Activated CD4-positive, alpha-beta T cell treated with anti-CD3 and anti-CD28 coated beads, Interleukin-2, amount 10 ng/mL, durations not matched to agents 24 days and 14 days (primary cell): ENCODE measurements at regions not wholly inside any gene's neighbourhood (a gene's known extent, or its start where the extent isn't known, plus 50 kb on each side); places are given as distances from the start of the nearest gene placed in this dataset.
"Not testable (repeated sequence)": the region's sequence is repeated elsewhere in the genome, so short reads cannot be mapped to it uniquely, and the experiment has no call there.

Experiments used
- DNase-seq: peaks from one replicate; pipeline ENCODE4 v3.0.0; 2022
- H3K27ac Mint-ChIP-seq: one replicate; pipeline ENCODE4 v1.8.0; 2022; ENCODE audit warnings: mild to moderate bottlenecking, mixed read lengths
- H3K27me3 Mint-ChIP-seq: one replicate; pipeline ENCODE4 v1.8.0; 2022; ENCODE audit warnings: mixed read lengths
- H3K36me3 Mint-ChIP-seq: one replicate; pipeline ENCODE4 v1.8.0; 2022; ENCODE audit warnings: low read depth, mild to moderate bottlenecking, mixed read lengths
- H3K4me1 Mint-ChIP-seq: one replicate; pipeline ENCODE4 v1.8.0; 2021; ENCODE audit warnings: mixed read lengths
- H3K4me3 Mint-ChIP-seq: one replicate; pipeline ENCODE4 v1.8.0; 2022; ENCODE audit warnings: mild to moderate bottlenecking, moderate library complexity, mixed read lengths
- H3K9me3 Mint-ChIP-seq: one replicate; pipeline ENCODE4 v1.8.0; 2021; ENCODE audit warnings: mixed read lengths
- intact Hi-C: fragments of 100-400 bp; cut with micrococcal nuclease; formaldehyde crosslinking; loops from one replicate; pipeline ENCODE4 v1.15.1; 2023

DNA sequence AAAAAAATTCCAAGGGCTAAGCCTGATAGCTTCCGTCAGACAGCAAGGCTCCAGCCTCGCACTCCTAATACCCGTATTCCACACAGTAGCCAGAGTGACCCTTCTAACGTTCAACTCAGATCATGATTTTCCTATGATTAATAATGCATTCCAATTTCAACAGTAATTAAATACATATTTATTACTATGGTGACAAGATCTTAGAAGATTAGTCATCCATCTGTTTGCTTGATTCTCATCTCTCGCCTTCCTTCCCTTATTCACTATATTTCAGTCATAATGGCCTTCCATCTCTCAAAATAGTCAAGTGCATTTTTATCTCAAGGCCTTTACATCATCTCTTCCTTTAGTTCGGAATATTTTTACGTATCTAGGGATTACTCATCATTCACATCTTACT, 621.2 kb upstream of the SPRY2 start:
- no peaks in the 10 kb centered on the region for H3K9me3 Mint-ChIP-seq
- no peak for DNase-seq
- intact Hi-C loops, result no loop called here
- no peak overlapping the region for H3K4me3 Mint-ChIP-seq
- no peaks in the 10 kb centered on the region for H3K4me1 Mint-ChIP-seq
- H3K36me3 Mint-ChIP-seq, result no peaks in the 10 kb centered on the region
- H3K27me3 Mint-ChIP-seq, result no peaks in the 10 kb centered on the region
- no peak overlapping the region for H3K27ac Mint-ChIP-seq

GRCh38 chr13:80957019-80957655, 616.2 kb upstream of the SPRY2 start:
- Mint-ChIP-seq H3K4me1 (no peaks in the 10 kb centered on the region), H3K4me3 (no peak overlapping the region), H3K9me3 (peaks cover 3% of the 10 kb centered on the region), H3K27me3 (no peaks in the 10 kb centered on the region), H3K36me3 (no peaks in the 10 kb centered on the region), H3K27ac (no peak overlapping the region)
- intact Hi-C loops, result no loop called here
- no peak for DNase-seq

GRCh38 chr13:80955501-80955900, 614.6 kb upstream of the SPRY2 start:
- no peak for DNase-seq
- Mint-ChIP-seq H3K4me3 (no peak overlapping the region), H3K36me3 (no peaks in the 10 kb centered on the region), H3K27ac (no peak overlapping the region), H3K4me1 (no peaks in the 10 kb centered on the region), H3K9me3 (peaks cover 3% of the 10 kb centered on the region), H3K27me3 (no peaks in the 10 kb centered on the region)
- intact Hi-C loops, result no loop called here

DNA sequence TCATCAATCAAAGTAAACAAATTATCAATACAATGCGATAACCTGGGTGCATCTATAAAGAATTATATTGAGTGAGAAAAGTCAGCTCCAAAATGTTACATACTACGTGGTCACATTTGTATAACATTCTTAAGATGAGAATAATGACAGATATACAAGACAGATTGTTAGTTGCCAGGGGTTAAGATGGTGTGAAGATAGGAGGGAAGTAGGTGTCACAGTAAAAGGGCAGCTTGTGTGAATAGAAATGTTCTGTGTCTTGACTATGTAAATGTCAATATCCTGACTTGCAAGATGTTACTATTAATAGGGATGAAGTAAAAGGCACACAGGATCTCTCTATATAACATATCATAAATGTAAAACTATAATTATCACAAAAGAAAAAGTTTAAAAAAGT, 611.2 kb upstream of the SPRY2 start:
- Mint-ChIP-seq H3K36me3 (no peaks in the 10 kb centered on the region), H3K27ac (no peak overlapping the region), H3K9me3 (peaks cover 3% of the 10 kb centered on the region), H3K27me3 (no peaks in the 10 kb centered on the region), H3K4me3 (no peak overlapping the region), H3K4me1 (no peaks in the 10 kb centered on the region)
- DNase-seq, result no peak
- intact Hi-C loops, result no loop called here

- H3K9me3 Mint-ChIP-seq, result no peaks in the 10 kb centered on the region
- DNase-seq, result no peak
- no peaks in the 10 kb centered on the region for H3K27me3 Mint-ChIP-seq
- H3K36me3 Mint-ChIP-seq, result no peaks in the 10 kb centered on the region
- H3K4me1 Mint-ChIP-seq, result no peaks in the 10 kb centered on the region
- H3K4me3 Mint-ChIP-seq, result no peak overlapping the region
- intact Hi-C loops, result no loop called here
- H3K27ac Mint-ChIP-seq, result no peak overlapping the region
Observed at GRCh38 chr13:80946008-80946802, 605.3 kb upstream of the SPRY2 start.

DNA sequence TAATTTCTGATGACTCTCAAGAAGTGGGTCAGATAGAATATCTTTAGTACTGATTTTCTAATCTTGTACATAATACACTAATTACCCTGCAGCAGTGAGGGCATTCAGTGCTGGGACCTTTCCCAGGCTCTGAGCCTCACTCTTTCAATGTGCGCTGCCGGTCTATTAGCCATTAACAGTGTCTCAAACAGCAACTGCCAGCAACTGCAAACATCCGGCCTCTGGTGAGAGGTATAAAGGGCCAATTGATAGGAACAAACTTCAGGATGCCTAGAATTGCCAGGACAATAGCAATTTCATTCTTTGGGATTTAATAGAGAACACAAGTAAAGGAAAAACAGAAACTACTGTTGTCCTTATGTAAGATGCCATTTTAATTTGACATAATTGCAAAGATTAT, 604.4 kb upstream of the SPRY2 start:
- DNase-seq, result no peak
- no peaks in the 10 kb centered on the region for H3K4me1 Mint-ChIP-seq
- no peaks in the 10 kb centered on the region for H3K9me3 Mint-ChIP-seq
- no peaks in the 10 kb centered on the region for H3K36me3 Mint-ChIP-seq
- H3K27me3 Mint-ChIP-seq, result no peaks in the 10 kb centered on the region
- H3K4me3 Mint-ChIP-seq, result no peak overlapping the region
- no peak overlapping the region for H3K27ac Mint-ChIP-seq
- intact Hi-C loops, result no loop called here

GRCh38 chr13:80939581-80939980, 598.7 kb upstream of the SPRY2 start:
- Mint-ChIP-seq H3K9me3 (no peaks in the 10 kb centered on the region), H3K27me3 (no peaks in the 10 kb centered on the region), H3K36me3 (no peaks in the 10 kb centered on the region), H3K27ac (no peak overlapping the region), H3K4me3 (no peak overlapping the region), H3K4me1 (no peaks in the 10 kb centered on the region)
- intact Hi-C loops, result no loop called here
- no peak for DNase-seq

GRCh38 chr13:80931766-80932165, 590.8 kb upstream of the SPRY2 start:
- no peaks in the 10 kb centered on the region for H3K4me1 Mint-ChIP-seq
- no peak for DNase-seq
- H3K27ac Mint-ChIP-seq, result no peak overlapping the region
- intact Hi-C loops, result no loop called here
- H3K4me3 Mint-ChIP-seq, result no peak overlapping the region
- no peaks in the 10 kb centered on the region for H3K36me3 Mint-ChIP-seq
- H3K27me3 Mint-ChIP-seq, result no peaks in the 10 kb centered on the region
- no peaks in the 10 kb centered on the region for H3K9me3 Mint-ChIP-seq

DNA sequence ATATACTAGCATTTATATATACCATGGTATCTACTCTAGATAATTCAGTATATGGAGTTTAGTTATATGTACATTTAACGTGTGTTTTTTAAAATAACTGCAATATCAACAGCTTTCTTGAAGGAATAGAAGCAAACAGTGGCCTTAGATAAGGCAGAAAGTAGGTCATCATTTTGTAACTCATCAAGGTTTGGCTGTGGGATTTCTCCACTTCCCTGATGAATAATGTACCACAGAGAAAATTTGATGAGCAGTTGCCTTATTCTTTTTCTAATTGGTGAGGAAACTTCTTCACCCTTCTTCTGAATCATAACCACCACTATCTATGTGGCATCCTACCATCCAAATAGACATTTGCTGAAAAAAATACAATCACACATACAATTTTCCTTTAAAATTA, 590.2 kb upstream of the SPRY2 start:
- no peak overlapping the region for H3K4me3 Mint-ChIP-seq
- H3K27ac Mint-ChIP-seq, result no peak overlapping the region
- no peaks in the 10 kb centered on the region for H3K27me3 Mint-ChIP-seq
- intact Hi-C loops, result no loop called here
- no peaks in the 10 kb centered on the region for H3K4me1 Mint-ChIP-seq
- no peaks in the 10 kb centered on the region for H3K36me3 Mint-ChIP-seq
- no peak for DNase-seq
- H3K9me3 Mint-ChIP-seq, result no peaks in the 10 kb centered on the region

- Mint-ChIP-seq H3K9me3 (no peaks in the 10 kb centered on the region), H3K27ac (no peak overlapping the region)
- intact Hi-C loops, result no loop called here
Observed at GRCh38 chr13:80928241-80928640, 587.3 kb upstream of the SPRY2 start.

DNA sequence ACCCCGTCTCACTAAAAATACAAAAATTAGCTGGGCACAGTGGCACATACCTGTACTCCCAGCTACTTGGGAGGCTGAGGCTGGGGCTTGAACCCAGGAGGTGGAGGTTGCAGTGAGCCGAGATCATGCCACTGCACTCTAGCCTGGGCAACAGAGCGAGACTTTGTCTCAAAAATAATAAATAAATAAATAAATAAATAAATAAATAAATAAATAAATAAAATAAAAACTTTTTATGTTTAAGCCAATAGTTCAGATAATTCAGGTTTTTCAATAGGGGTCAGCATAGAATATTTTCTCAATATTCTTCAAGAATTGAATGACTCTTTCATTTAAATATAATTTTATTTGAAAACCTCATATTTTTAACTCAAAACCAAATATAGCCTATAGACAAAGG, 585.1 kb upstream of the SPRY2 start:
- intact Hi-C loops, H3K27ac Mint-ChIP-seq, H3K9me3 Mint-ChIP-seq, DNase-seq, H3K4me3 Mint-ChIP-seq, H3K27me3 Mint-ChIP-seq, H3K4me1 Mint-ChIP-seq, H3K36me3 Mint-ChIP-seq: not testable (repeated sequence)

More at GRCh38 chr13:80928241-80928640, 587.3 kb upstream of the SPRY2 start:
- Mint-ChIP-seq H3K4me1 (no peaks in the 10 kb centered on the region), H3K4me3 (no peak overlapping the region), H3K36me3 (no peaks in the 10 kb centered on the region), H3K27me3 (no peaks in the 10 kb centered on the region)
- no peak for DNase-seq

DNA sequence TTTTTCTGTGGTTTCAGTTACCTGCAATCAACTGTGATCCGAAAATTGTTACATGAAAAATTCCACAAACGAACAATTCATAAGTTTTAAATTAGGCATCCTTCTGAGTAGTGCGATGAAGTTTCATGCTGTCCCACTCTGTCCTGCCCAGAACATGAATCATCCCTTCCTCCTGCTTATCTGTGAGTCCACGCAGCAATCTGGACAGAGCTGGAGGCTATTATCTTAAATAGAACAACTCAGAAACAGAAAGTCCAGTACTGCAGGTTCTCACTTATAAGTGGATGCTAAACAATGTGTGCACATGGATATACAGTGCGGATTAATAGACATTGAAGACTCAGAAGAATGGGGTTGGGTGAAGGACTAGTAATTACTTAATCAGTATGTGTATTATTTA, 583.7 kb upstream of the SPRY2 start:
- H3K27ac Mint-ChIP-seq, result no peak overlapping the region

GRCh38 chr13:80923907-80924306, 583.0 kb upstream of the SPRY2 start:
- intact Hi-C loops, result loop anchor here (5.0 kb wide), 1 partner anchor 582 kb away; the partner anchor contains the start of gene SPRY2
- Mint-ChIP-seq H3K9me3 (no peaks in the 10 kb centered on the region), H3K4me1 (no peaks in the 10 kb centered on the region), H3K27ac (no peak overlapping the region), H3K4me3 (no peak overlapping the region), H3K36me3 (no peaks in the 10 kb centered on the region), H3K27me3 (no peaks in the 10 kb centered on the region)
- no peak for DNase-seq

More for the DNA sequence above, 583.7 kb upstream of the SPRY2 start:
- H3K9me3 Mint-ChIP-seq, result no peaks in the 10 kb centered on the region
- intact Hi-C loops, result loop anchor here (5.0 kb wide), 1 partner anchor 582 kb away; the partner anchor contains the start of gene SPRY2
- no peaks in the 10 kb centered on the region for H3K27me3 Mint-ChIP-seq
- DNase-seq, result no peak
- H3K36me3 Mint-ChIP-seq, result no peaks in the 10 kb centered on the region
- no peak overlapping the region for H3K4me3 Mint-ChIP-seq
- no peaks in the 10 kb centered on the region for H3K4me1 Mint-ChIP-seq

- H3K36me3 Mint-ChIP-seq, result no peaks in the 10 kb centered on the region
- intact Hi-C loops, result loop anchor here (5.0 kb wide), 1 partner anchor 580 kb away; the partner anchor contains the start of gene SPRY2
- no peaks in the 10 kb centered on the region for H3K9me3 Mint-ChIP-seq
- H3K27me3 Mint-ChIP-seq, result no peaks in the 10 kb centered on the region
- no peak overlapping the region for H3K4me3 Mint-ChIP-seq
- H3K27ac Mint-ChIP-seq, result no peak overlapping the region
- H3K4me1 Mint-ChIP-seq, result no peaks in the 10 kb centered on the region
- DNase-seq, result no peak
Observed at GRCh38 chr13:80921971-80922370, 581.0 kb upstream of the SPRY2 start.
